ENCODE measurements at regions not wholly inside any gene's neighbourhood (a gene's known extent, or its start where the extent isn't known, plus 50 kb on each side); places are given as distances from the start of the nearest gene placed in this dataset.

- TF ChIP-seq CTCF (IDR thresholded peaks at IDR 0.05; ENCODE audit: low read depth, low read length) (no peak), EZH2phosphoT487 (IDR thresholded peaks at IDR 0.05; ENCODE audit: low read depth) (no peak)
These were observed 51.4 kb upstream of the S1PR1 start for GRCh38 chr1:101185421-101185820.
